H1 (cell line): ENCODE measurements at regions not wholly inside any gene's neighbourhood (a gene's known extent, or its start where the extent isn't known, plus 50 kb on each side); places are given as distances from the start of the nearest gene placed in this dataset.

Experiments used
- CTCF ChIA-PET: fragments of 300-600 bp; sonication (Branson Sonifier 250); formaldehyde crosslinking; loops from one replicate; lab custom pipeline; 2021; ENCODE audit not compliant: partially characterized antibody; lab: Charles Lee
- POLR2A ChIA-PET: fragments of 300-600 bp; sonication (Branson Sonifier 250); formaldehyde crosslinking; loops from one replicate; lab custom pipeline; 2021; ENCODE audit warnings: inconsistent platforms; ENCODE audit not compliant: partially characterized antibody; lab: Charles Lee
- DNase-seq, 2 experiments: peaks; one replicate each; pipeline versions ENCODE4 v3.0.0 to v3.0.0-alpha.2; 2010 to 2022; ENCODE audit warnings: low spot score in 2 of 2, low read depth in 1 of 2, mixed read lengths in 1 of 2
- FAIRE-seq: peaks from 2 replicates; lab custom pipeline; 2011; peaks lifted over from hg19 to GRCh38; lab: Jason Lieb, UNC
- H2AFZ ChIP-seq: 2 replicates; pipeline ENCODE4 v1.8.1; 2012; ENCODE audit warnings: low read length, inconsistent platforms
- H2AK5ac ChIP-seq: 2 replicates; pipeline ENCODE4 v1.6.1; 2013; ENCODE audit warnings: low read depth, low read length
- H2BK120ac ChIP-seq: replicated peaks from 2 replicates; pipeline ENCODE3; 2013; ENCODE audit warnings: low read depth, low read length, inconsistent platforms
- H2BK12ac ChIP-seq: 2 replicates; pipeline ENCODE4 v1.6.1; 2013; ENCODE audit warnings: low read depth, low read length
- H2BK15ac ChIP-seq: 2 replicates; pipeline ENCODE4 v1.6.1; 2013; ENCODE audit warnings: low read length
- H2BK20ac ChIP-seq: 2 replicates; pipeline ENCODE4 v1.6.1; 2013; ENCODE audit warnings: low read length
- H2BK5ac ChIP-seq: 2 replicates; pipeline ENCODE4 v1.6.1; 2013; ENCODE audit warnings: low read depth, low read length
- H3K14ac ChIP-seq: 2 replicates; pipeline ENCODE4 v1.6.1; 2013; ENCODE audit warnings: inconsistent platforms; ENCODE audit not compliant: insufficient read length
- H3K18ac ChIP-seq: 2 replicates; pipeline ENCODE4 v1.6.1; 2013; ENCODE audit warnings: low read length; ENCODE audit errors: extremely low read depth
- H3K23ac ChIP-seq: 2 replicates; pipeline ENCODE4 v1.6.1; 2013; ENCODE audit warnings: inconsistent platforms; ENCODE audit not compliant: insufficient read length
- H3K23me2 ChIP-seq: 2 replicates; pipeline ENCODE4 v1.6.1; 2013; ENCODE audit warnings: low read depth, low read length
- H3K27ac ChIP-seq: 2 replicates; pipeline ENCODE4 v1.6.1; 2011; ENCODE audit warnings: low read depth, low read length, inconsistent platforms
- H3K27me3 ChIP-seq, 4 experiments: replicated peaks in 1 of 4; 1 replicate in 1 of 4; 2 replicates in 3 of 4; pipeline versions ENCODE4 v1.6.1 to v1.8.1; 2011 to 2013; ENCODE audit warnings: low read length in 3 of 4, mild to moderate bottlenecking in 3 of 4, inconsistent platforms in 2 of 4, mixed read lengths in 2 of 4, moderate library complexity in 1 of 4; ENCODE audit not compliant: control insufficient read depth in 3 of 4, insufficient read depth in 3 of 4; ENCODE audit errors: extremely low read depth in 1 of 4
- H3K36me3 ChIP-seq, 4 experiments: 2 replicates each; pipeline versions ENCODE4 v1.6.1 to v1.8.1; 2011 to 2013; ENCODE audit warnings: mild to moderate bottlenecking in 4 of 4, low read length in 3 of 4, moderate library complexity in 2 of 4, control low read depth in 1 of 4, inconsistent platforms in 1 of 4; ENCODE audit not compliant: insufficient read depth in 4 of 4, control insufficient read depth in 2 of 4
- H3K4ac ChIP-seq: replicated peaks from 2 replicates; pipeline ENCODE3; 2013; ENCODE audit warnings: low read length, low read depth, mixed read lengths, inconsistent platforms; ENCODE audit not compliant: insufficient read length
- H3K4me1 ChIP-seq, 4 experiments: replicated peaks in 1 of 4; 1 replicate in 1 of 4; 2 replicates in 3 of 4; pipeline versions ENCODE4 v1.6.1 to v1.8.1; 2011 to 2013; ENCODE audit warnings: low read length in 3 of 4, inconsistent platforms in 2 of 4, mixed read lengths in 1 of 4; ENCODE audit not compliant: insufficient read depth in 4 of 4, control insufficient read depth in 3 of 4
- H3K4me2 ChIP-seq, 2 experiments: 2 replicates each; pipeline versions ENCODE4 v1.6.1 to v1.8.1; 2011 to 2013; ENCODE audit warnings: low read depth in 2 of 2, low read length in 2 of 2, control low read depth in 1 of 2, inconsistent platforms in 1 of 2, mild to moderate bottlenecking in 1 of 2; ENCODE audit not compliant: insufficient read depth in 1 of 2
- H3K4me3 ChIP-seq, 4 experiments: fragments of 200-600, 300-600 bp in 1 of 4; sonication (generic), shearing (Covaris generic), sonication (Bioruptor Twin) in 1 of 4; 2 replicates each; pipeline versions ENCODE4 v1.5.1 to v1.8.1; 2011 to 2016; ENCODE audit warnings: low read length in 4 of 4, low read depth in 3 of 4, control low read depth in 2 of 4, inconsistent platforms in 2 of 4, mild to moderate bottlenecking in 2 of 4, mixed read lengths in 1 of 4, moderate library complexity in 1 of 4; ENCODE audit not compliant: insufficient read depth in 2 of 4; ENCODE audit errors: extremely low read depth in 1 of 4
- H3K56ac ChIP-seq: replicated peaks from 2 replicates; pipeline ENCODE3; 2013; ENCODE audit warnings: low read depth, mild to moderate bottlenecking, mixed read lengths, low read length, inconsistent platforms; ENCODE audit not compliant: insufficient read length
- H3K79me1 ChIP-seq: 2 replicates; pipeline ENCODE4 v1.6.1; 2013; ENCODE audit warnings: low read depth, low read length, control low read depth
- H3K79me2 ChIP-seq, 2 experiments: 2 replicates each; pipeline versions ENCODE4 v1.6.1 to v1.8.1; 2012 to 2013; ENCODE audit warnings: low read length in 2 of 2, mild to moderate bottlenecking in 2 of 2, inconsistent platforms in 1 of 2; ENCODE audit not compliant: insufficient read depth in 2 of 2, control insufficient read depth in 1 of 2
- H3K9ac ChIP-seq, 4 experiments: replicated peaks in 1 of 4; 1 replicate in 1 of 4; 2 replicates in 3 of 4; pipeline versions ENCODE4 v1.6.1 to v1.8.1; 2011 to 2013; ENCODE audit warnings: low read depth in 3 of 4, low read length in 3 of 4, control low read depth in 2 of 4, mild to moderate bottlenecking in 2 of 4, moderate library complexity in 2 of 4, inconsistent platforms in 1 of 4; ENCODE audit errors: extremely low read depth in 1 of 4
- H3K9me3 ChIP-seq, 2 experiments: 2 replicates each; pipeline versions ENCODE4 v1.6.1 to v1.8.1; 2012 to 2013; ENCODE audit warnings: mild to moderate bottlenecking in 2 of 2, moderate library complexity in 2 of 2, control low read depth in 1 of 2, inconsistent platforms in 1 of 2, low read depth in 1 of 2, low read length in 1 of 2, mixed read lengths in 1 of 2; ENCODE audit not compliant: insufficient read depth in 2 of 2
- H4K20me1 ChIP-seq, 2 experiments: replicated peaks in 1 of 2; 2 replicates each; pipeline versions ENCODE3 to v1.8.1; 2011 to 2013; ENCODE audit warnings: inconsistent platforms in 2 of 2, low read length in 2 of 2, mild to moderate bottlenecking in 1 of 2; ENCODE audit not compliant: insufficient read depth in 2 of 2, control insufficient read depth in 1 of 2
- H4K5ac ChIP-seq: 2 replicates; pipeline ENCODE4 v1.6.1; 2013; ENCODE audit warnings: low read length, low read depth, mixed read lengths, inconsistent platforms; ENCODE audit not compliant: insufficient read length
- H4K8ac ChIP-seq: 2 replicates; pipeline ENCODE4 v1.8.0; 2013; ENCODE audit warnings: mild to moderate bottlenecking, moderate library complexity, low read length, inconsistent platforms; ENCODE audit not compliant: insufficient read depth; ENCODE audit errors: extremely low read depth
- H4K91ac ChIP-seq: replicated peaks from 2 replicates; pipeline ENCODE3; 2013; ENCODE audit warnings: low read length, mixed read lengths, inconsistent platforms; ENCODE audit not compliant: insufficient read length
- CTBP2 ChIP-seq: IDR thresholded peaks from 2 replicates; pipeline ENCODE4 v1.7.0; 2011; ENCODE audit warnings: borderline replicate concordance, mild to moderate bottlenecking, moderate library complexity, mixed read lengths, low read length; ENCODE audit not compliant: insufficient read depth, insufficient read length
- MAX ChIP-seq: IDR thresholded peaks from 2 replicates; pipeline ENCODE4 v1.6.1; 2012; ENCODE audit warnings: inconsistent platforms
- SIRT6 ChIP-seq: IDR thresholded peaks from one replicate; pipeline ENCODE4 v1.7.1; 2012; ENCODE audit warnings: low read length, inconsistent platforms
- YY1 ChIP-seq: IDR thresholded peaks from 2 replicates; pipeline ENCODE4 v1.6.1; 2011; ENCODE audit warnings: low read depth, mild to moderate bottlenecking, low read length
- WGBS, 2 experiments: shearing (Covaris generic) in 1 of 2; methylation state at CpG; one replicate each; pipeline versions ENCODE4 v1.1.6 to v1.1.7; 2013 to 2015; ENCODE audit warnings: low lambda C conversion rate in 2 of 2, mixed read lengths in 2 of 2, inconsistent platforms in 1 of 2, low coverage in 1 of 2, missing lambda C conversion rate in 1 of 2; ENCODE audit not compliant: insufficient replicate concordance in 2 of 2, insufficient coverage in 1 of 2, insufficient read length in 1 of 2; ENCODE audit errors: extremely low coverage in 1 of 2, missing lambda C conversion rate in 1 of 2; 5-methylcytosine and 5-hydroxymethylcytosine counted together
- TF ChIP-seq, protein P1 (sequence below): IDR thresholded peaks from 2 replicates; pipeline ENCODE4 v1.6.1; 2011; ENCODE audit warnings: low read depth, mild to moderate bottlenecking, low read length; ENCODE audit not compliant: insufficient read depth

- TF ChIP-seq CTBP2 (no peak), SIRT6 (no peak), MAX (no peak), YY1 (no peak)
- TF ChIP-seq, protein P1, sequence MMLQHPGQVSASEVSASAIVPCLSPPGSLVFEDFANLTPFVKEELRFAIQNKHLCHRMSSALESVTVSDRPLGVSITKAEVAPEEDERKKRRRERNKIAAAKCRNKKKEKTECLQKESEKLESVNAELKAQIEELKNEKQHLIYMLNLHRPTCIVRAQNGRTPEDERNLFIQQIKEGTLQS, result no peak
- peaks cover 0 to 17% (median 9%) of the 10 kb centered on the region in 4 experiments; a peak in 6 of 7 replicates for H3K4me1 ChIP-seq
- CTCF ChIA-PET, result interaction anchor here (1.4 to 18.6 kb wide), 4 partner anchors 8 to 158 kb away, joined by 4 to 361 read pairs (median 146); no protein-coding TSS in a partner anchor
- H2BK15ac ChIP-seq, result no peak overlapping the region
- no peak overlapping the region for H3K14ac ChIP-seq
- no peak overlapping the region for H3K4me3 ChIP-seq
- H3K79me1 ChIP-seq, result no peaks in the 10 kb centered on the region
- no peak overlapping the region for H3K18ac ChIP-seq
- POLR2A ChIA-PET, result no interaction called here
- H3K9me3 ChIP-seq, result no peaks in the 10 kb centered on the region
- no peak overlapping the region for H4K5ac ChIP-seq
- DNase-seq, result no peak
- H4K91ac ChIP-seq, result no peak overlapping the region
- no peak overlapping the region for H3K27ac ChIP-seq
- no peak overlapping the region for H3K4me2 ChIP-seq
- WGBS, 2 experiments, result 100% methylated on average over 1 of the region's 3 CpGs; no CpG with 5 or more reads in 1 of the 2 experiments
- no peak overlapping the region for H2BK5ac ChIP-seq
- no peak overlapping the region for H4K8ac ChIP-seq
- H2AFZ ChIP-seq, result no peak overlapping the region
- H3K23ac ChIP-seq, result no peak overlapping the region
- peaks cover 6 to 39% (median 30%) of the 10 kb centered on the region in 4 experiments for H3K27me3 ChIP-seq
- H2BK120ac ChIP-seq, result no peak overlapping the region
- peaks cover 14% of the 10 kb centered on the region; the same call in 1 of the 2 replicates for H3K23me2 ChIP-seq
- FAIRE-seq, result no peak
- H3K9ac ChIP-seq, result no peak overlapping the region
- H3K36me3 ChIP-seq, result no peaks in the 10 kb centered on the region
- H3K4ac ChIP-seq, result no peak overlapping the region
- H2AK5ac ChIP-seq, result no peak overlapping the region
- 0 out of 2 replicates have a peak overlapping the region, but pooled peaks have one; percentile 43 for H2BK12ac ChIP-seq
- no peak overlapping the region for H3K56ac ChIP-seq
- H3K79me2 ChIP-seq, result no peaks in the 10 kb centered on the region
- no peaks in the 10 kb centered on the region for H4K20me1 ChIP-seq
- H2BK20ac ChIP-seq, result no peak overlapping the region
Observed at GRCh38 chr6:41432280-41432679, 96.9 kb downstream of the NCR2 start.
